ENCODE measurements at regions not wholly inside any gene's neighbourhood (a gene's known extent, or its start where the extent isn't known, plus 50 kb on each side); places are given as distances from the start of the nearest gene placed in this dataset.

DNA sequence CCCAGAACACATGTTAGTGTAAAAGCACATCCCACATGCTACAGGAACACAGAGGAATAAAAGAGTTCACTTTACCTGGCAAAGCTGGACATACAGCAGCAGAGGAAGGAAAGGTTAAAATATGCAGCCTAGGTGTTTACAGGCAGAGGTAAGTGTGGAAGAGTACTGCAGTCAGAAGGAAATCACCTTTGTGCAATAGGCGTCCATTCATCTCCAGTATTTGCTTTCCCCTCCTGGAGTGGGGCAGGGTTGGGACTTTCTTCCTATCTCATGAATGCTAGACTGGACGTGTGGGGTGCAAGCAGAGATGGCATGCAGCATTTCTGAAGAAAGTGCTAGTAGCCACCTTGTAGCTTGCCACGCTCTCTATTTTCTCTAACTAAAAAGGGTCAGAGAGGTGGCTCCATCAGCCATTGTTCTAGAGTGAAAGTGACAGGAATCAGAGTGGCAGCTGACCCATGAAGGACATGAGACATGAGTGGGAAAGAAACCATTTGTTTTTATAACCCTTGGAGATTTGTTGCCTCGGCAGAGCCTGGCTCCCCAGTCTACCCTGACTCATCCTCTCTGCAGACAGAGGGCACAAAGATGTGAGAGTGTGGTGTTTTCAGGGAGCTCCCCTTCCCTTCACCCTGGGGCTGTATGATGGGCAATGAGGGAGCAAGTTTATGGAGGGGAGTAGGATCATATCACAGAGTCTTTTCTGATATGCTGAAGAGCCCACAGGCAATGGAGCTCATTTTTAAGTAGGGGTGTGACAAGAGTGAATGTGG is 101.2 kb upstream of the SEC61G start:
- no peaks in the 10 kb centered on the region for H3K36me3 ChIP-seq (ENCODE audit: insufficient read depth, low read length)
- no peaks in the 10 kb centered on the region for H4K20me1 ChIP-seq (ENCODE audit: insufficient read depth)
- no peaks in the 10 kb centered on the region for H3K79me2 ChIP-seq (replicated peaks; ENCODE audit: insufficient read depth, low read length)
- H3K4me2 ChIP-seq (ENCODE audit: low read length): no peak overlapping the region
- H2AFZ ChIP-seq (ENCODE audit: low read depth, low read length): no peak overlapping the region
- no peaks in the 10 kb centered on the region for H3F3A ChIP-seq (ENCODE audit: insufficient read depth, low read length, poor library complexity, severe bottlenecking)
- no peaks in the 10 kb centered on the region for H3K9me3 ChIP-seq (ENCODE audit: low read length)
- no peak overlapping the region for H3K9ac ChIP-seq (ENCODE audit: low read length)
- no peak overlapping the region for H3K4me3 ChIP-seq (ENCODE audit: low read length)
- H3K27ac ChIP-seq (ENCODE audit: low read length): no peak overlapping the region
- H3K27me3 ChIP-seq (ENCODE audit: insufficient read depth, low read depth, low read length): no peaks in the 10 kb centered on the region
- TF ChIP-seq, protein P1, sequence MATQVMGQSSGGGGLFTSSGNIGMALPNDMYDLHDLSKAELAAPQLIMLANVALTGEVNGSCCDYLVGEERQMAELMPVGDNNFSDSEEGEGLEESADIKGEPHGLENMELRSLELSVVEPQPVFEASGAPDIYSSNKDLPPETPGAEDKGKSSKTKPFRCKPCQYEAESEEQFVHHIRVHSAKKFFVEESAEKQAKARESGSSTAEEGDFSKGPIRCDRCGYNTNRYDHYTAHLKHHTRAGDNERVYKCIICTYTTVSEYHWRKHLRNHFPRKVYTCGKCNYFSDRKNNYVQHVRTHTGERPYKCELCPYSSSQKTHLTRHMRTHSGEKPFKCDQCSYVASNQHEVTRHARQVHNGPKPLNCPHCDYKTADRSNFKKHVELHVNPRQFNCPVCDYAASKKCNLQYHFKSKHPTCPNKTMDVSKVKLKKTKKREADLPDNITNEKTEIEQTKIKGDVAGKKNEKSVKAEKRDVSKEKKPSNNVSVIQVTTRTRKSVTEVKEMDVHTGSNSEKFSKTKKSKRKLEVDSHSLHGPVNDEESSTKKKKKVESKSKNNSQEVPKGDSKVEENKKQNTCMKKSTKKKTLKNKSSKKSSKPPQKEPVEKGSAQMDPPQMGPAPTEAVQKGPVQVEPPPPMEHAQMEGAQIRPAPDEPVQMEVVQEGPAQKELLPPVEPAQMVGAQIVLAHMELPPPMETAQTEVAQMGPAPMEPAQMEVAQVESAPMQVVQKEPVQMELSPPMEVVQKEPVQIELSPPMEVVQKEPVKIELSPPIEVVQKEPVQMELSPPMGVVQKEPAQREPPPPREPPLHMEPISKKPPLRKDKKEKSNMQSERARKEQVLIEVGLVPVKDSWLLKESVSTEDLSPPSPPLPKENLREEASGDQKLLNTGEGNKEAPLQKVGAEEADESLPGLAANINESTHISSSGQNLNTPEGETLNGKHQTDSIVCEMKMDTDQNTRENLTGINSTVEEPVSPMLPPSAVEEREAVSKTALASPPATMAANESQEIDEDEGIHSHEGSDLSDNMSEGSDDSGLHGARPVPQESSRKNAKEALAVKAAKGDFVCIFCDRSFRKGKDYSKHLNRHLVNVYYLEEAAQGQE (IDR thresholded peaks at IDR 0.05; ENCODE audit: borderline replicate concordance): no peak
- TF ChIP-seq RAD21 (conservative IDR thresholded peaks at IDR 0.05) (no peak), EZH2 (IDR thresholded peaks at IDR 0.05; ENCODE audit: borderline replicate concordance, insufficient read depth, low read length, poor library complexity, severe bottlenecking) (no peak), MXI1 (conservative IDR thresholded peaks at IDR 0.05; ENCODE audit: poor library complexity, severe bottlenecking) (no peak), SMC3 (conservative IDR thresholded peaks at IDR 0.05; ENCODE audit: poor library complexity) (no peak), TAF1 (IDR thresholded peaks at IDR 0.05; ENCODE audit: low read depth) (no peak), POLR2AphosphoS5 (IDR thresholded peaks at IDR 0.05) (no peak), CTCF (IDR thresholded peaks at IDR 0.05; ENCODE audit: poor library complexity, severe bottlenecking) (no peak), EP300 (conservative IDR thresholded peaks at IDR 0.05; ENCODE audit: poor library complexity, severe bottlenecking) (no peak)
- no peaks in the 10 kb centered on the region for H3K9me2 ChIP-seq (ENCODE audit: insufficient read depth, low read length)

DNA sequence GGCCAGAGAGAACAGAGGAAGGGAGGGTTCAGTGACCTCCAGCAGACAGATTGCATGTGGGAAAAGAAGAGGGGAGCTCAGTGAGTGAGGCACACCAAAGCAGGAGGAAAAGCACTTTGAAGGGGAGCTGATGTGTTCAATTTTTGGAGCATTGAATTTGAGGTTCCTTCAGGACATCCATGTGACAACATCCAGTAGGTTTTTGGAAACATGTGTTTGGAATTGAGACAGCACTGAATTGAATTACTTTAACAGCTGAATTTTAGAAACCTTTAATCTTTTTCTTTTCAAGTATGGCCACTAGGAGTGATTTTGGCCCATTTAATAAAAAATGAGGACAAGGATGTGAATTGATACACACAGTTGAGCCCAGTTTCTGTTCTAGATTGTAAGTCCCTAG is 101.8 kb upstream of the SEC61G start:
- Histone ChIP-seq H3K79me2 (replicated peaks; ENCODE audit: insufficient read depth, low read length) (no peaks in the 10 kb centered on the region), H3K9me2 (ENCODE audit: insufficient read depth, low read length) (no peaks in the 10 kb centered on the region), H3K4me3 (ENCODE audit: low read length) (no peak overlapping the region), H3K27me3 (ENCODE audit: insufficient read depth, low read depth, low read length) (no peaks in the 10 kb centered on the region), H4K20me1 (ENCODE audit: insufficient read depth) (no peaks in the 10 kb centered on the region), H2AFZ (ENCODE audit: low read depth, low read length) (no peak overlapping the region), H3K27ac (ENCODE audit: low read length) (no peak overlapping the region), H3K9me3 (ENCODE audit: low read length) (no peaks in the 10 kb centered on the region), H3K36me3 (ENCODE audit: insufficient read depth, low read length) (no peaks in the 10 kb centered on the region), H3K4me2 (ENCODE audit: low read length) (no peak overlapping the region), H3K9ac (ENCODE audit: low read length) (no peak overlapping the region), H3F3A (ENCODE audit: insufficient read depth, low read length, poor library complexity, severe bottlenecking) (no peaks in the 10 kb centered on the region)
- no peak for TF ChIP-seq EZH2 (IDR thresholded peaks at IDR 0.05; ENCODE audit: borderline replicate concordance, insufficient read depth, low read length, poor library complexity, severe bottlenecking)
- no peak for TF ChIP-seq SMC3 (conservative IDR thresholded peaks at IDR 0.05; ENCODE audit: poor library complexity)
- TF ChIP-seq TAF1 (IDR thresholded peaks at IDR 0.05; ENCODE audit: low read depth): no peak
- TF ChIP-seq CTCF (IDR thresholded peaks at IDR 0.05; ENCODE audit: poor library complexity, severe bottlenecking): no peak
- TF ChIP-seq MXI1 (conservative IDR thresholded peaks at IDR 0.05; ENCODE audit: poor library complexity, severe bottlenecking): no peak
- TF ChIP-seq RAD21 (conservative IDR thresholded peaks at IDR 0.05): no peak
- TF ChIP-seq, protein P1 (IDR thresholded peaks at IDR 0.05; ENCODE audit: borderline replicate concordance): no peak
- no peak for TF ChIP-seq POLR2AphosphoS5 (IDR thresholded peaks at IDR 0.05)
- no peak for TF ChIP-seq EP300 (conservative IDR thresholded peaks at IDR 0.05; ENCODE audit: poor library complexity, severe bottlenecking)
